HK-2 (cell line): ENCODE measurements at regions not wholly inside any gene's neighbourhood (a gene's known extent, or its start where the extent isn't known, plus 50 kb on each side); places are given as distances from the start of the nearest gene placed in this dataset.
"Not testable (repeated sequence)": the region's sequence is repeated elsewhere in the genome, so short reads cannot be mapped to it uniquely, and the experiment has no call there.

Source experiments
- DNase-seq: peaks from one replicate; pipeline ENCODE4 v3.0.0-alpha.2; 2018; ENCODE audit not compliant: unreplicated experiment

DNA sequence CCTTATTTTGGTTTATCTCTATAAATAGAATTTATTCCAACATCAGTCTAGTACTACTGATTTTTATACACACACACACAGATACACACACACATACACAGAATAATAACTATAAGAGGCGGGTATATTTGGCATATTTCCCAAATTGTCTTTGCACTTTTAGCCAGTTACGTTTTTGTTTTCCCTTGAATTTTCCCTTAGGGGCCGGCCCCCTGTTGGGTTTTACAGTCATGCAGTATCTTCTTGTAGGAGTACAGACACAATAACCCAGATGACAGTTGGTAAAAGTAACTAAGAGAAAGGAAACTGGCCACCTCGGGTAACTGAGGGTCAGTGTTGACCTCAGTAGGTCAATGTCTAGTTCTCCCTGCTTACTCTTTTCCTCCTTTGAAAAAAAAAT is 50.9 kb downstream of the DISP1 start:
- DNase-seq, result no peak

DNA sequence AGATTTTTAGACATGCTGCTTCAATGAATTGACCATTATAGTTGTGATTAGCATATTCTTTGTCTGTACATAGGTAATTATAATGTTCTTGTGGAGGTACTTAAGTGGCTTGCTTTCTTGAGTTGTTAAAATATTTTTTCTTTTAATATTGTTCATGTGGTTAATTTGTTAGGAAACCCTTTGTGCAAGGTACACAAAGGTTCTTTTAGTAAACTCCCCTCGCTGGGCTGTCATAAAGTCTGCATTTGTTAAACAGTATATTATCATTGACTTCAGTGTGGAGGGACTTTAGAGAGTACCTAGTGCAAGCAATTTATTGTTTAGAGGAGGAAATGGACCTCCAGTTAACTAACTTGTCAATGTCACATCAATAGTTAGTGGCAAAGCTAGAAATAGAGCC is 52.5 kb downstream of the DISP1 start:
- no peak for DNase-seq

DNA sequence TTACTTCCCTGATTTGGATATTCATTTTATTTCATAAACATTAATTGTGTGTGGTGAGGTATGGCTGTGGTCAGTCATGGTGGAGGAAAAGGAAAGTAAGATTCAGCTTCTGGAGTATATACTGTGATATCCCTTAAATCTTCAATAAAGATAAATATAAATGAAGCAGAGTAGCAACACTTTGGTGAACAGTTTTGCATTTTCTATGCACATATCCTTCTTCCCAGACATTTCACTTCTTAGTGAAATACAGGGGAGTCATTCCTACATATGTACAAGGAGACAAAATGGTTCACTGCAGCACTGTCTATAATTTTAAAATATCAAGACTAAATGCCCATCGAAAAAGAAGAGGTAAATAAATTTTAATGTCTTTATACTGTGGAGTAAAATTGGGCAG is 61.3 kb downstream of the DISP1 start:
- DNase-seq, result no peak

DNA sequence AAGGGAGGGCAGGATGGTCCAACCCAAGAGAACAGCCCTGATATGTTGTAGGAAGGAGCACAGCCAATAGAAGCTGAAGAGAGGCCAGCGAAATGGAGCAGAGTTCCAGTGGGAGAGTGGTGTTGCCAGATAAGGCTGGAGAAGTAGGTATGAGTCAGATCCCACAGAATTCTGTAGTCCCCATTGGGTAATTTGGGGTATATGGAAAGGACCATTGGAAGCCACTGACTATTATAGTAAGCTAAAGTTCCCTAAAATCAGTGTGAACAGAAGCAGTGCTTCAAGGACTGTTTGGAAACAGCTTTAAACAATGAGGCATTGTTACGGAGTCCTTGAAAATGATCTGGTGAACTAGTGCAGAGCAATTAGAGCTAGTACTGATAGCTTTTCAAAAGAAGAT is 63.0 kb downstream of the DISP1 start:
- no peak for DNase-seq

DNA sequence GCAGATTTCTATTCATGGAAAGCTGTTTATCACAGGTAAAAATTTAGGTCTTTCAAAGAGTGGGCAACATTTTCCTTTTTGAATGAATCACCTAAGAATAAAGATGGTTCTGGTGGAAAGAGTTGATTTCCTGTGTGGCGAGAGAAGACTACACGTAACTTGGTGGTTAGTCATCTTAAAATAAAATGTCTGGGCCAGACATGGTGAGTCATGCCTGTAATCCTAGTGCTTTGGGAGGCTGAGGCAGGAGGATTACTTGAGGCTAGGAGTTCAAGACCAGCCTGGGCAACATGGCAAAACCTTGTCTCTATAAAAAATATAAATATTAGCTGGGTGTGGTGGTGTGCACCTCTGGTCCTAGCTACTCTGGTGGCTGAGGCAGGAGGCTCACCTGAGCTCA is 65.7 kb downstream of the DISP1 start:
- DNase-seq, result peak; percentile 17

DNA sequence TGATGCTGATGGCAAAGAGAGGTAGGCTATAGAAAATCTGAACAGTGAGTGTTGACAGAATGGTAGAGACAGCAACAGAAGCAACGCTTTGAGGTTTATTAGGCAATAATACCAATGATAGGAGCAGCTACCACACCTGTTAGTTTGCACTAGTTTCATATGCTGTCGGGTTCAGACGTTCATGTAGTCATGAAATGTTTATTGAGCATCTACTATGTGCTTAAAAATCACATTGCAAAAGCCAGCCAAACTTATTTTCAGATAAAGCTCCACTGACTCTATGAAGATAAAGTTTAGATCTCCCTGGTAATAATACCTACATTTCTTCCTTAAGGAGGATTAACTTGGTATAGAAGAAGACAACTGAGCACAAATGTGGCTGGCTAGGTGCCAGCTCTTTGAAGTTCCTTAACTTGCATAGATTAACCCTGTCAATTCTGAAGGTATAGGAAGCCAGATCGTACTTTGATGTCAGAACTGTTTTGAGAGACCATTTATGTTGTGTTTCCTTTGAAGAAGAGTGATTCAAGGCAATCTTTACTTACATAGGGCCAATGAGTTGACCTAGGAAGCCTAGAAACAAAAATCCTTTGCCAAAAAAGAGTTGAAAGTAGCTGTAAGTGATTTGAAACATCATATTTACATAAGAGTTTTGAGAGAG is 71.5 kb downstream of the DISP1 start:
- no peak for DNase-seq

DNA sequence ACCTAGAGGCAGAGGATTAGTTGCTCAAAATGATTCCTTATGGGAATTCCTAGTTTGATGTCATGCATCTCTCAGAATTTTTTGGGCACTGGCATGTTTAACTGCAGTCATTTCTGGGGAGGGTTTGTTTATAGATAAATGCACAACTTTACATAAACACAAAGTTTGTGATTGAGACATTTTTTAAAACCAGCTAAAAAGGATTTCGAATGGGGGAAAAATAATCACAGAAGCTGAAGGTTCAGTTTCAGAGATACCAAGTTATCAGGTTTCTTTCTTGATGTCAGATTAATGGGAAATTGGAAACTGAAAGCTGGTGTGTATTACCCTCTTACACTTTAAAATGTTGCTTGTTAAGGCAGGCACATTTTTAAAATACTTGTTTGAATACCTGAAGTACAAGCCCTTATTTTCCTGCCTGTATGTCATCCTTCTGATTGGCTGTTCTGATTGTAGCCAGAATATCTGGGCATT is 72.1 kb downstream of the DISP1 start:
- DNase-seq, result no peak

DNA sequence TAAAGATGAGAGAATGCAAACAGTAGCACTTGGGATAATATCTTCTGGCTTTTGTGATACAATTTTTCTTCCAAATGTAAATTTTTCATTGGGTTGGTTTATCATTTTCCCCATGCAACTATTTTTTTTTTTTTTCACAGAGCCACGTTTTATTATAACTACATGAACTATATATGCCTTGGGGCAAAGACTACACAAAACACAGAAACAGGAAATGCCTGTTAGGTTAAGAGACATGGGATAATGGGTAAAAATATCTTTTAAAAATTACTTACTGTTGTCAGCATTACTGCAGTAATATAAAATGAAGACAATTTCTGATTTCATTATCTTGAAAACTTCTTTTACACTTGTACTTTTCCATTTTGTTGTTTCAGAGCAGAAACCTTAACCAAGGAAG is 74.6 kb downstream of the DISP1 start:
- no peak for DNase-seq

DNA sequence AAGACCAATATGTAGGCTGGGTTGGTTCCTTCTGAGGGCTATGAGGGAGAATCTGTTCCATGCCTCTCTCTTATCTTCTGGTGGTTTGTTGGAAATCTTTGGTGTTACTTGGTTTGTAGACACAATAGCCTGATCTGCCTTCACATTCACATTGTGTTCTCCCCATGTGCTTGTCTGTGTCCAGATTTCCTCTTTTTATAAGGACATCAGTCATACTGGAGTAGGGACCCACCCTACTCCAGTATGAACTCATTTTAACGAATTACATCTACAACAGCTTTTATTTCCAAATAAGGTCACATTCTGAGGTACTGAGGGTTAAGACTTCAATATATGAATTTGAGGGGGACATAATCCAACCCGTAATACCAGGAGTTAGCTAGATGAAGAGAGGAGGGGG is 75.9 kb downstream of the DISP1 start:
- no peak for DNase-seq

DNA sequence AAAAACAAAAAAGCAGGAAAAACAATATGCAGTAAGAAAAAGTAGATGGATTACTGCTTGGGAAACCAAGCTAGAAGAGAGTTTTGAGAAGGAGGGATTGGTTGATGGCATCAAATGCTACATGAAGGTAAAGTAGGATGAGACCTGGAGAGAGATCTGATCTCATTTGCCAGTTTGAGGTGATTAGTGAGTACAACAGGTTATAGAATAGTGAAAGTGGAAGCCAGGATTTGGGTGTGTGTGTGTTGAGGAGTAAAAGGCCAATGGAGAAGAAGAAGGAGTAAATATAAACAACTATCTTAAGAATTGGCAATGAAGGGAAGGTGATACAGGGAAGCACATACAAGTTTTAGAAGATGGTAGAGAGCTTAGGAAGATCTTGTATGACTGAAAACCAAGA is 76.7 kb downstream of the DISP1 start:
- DNase-seq, result no peak

DNA sequence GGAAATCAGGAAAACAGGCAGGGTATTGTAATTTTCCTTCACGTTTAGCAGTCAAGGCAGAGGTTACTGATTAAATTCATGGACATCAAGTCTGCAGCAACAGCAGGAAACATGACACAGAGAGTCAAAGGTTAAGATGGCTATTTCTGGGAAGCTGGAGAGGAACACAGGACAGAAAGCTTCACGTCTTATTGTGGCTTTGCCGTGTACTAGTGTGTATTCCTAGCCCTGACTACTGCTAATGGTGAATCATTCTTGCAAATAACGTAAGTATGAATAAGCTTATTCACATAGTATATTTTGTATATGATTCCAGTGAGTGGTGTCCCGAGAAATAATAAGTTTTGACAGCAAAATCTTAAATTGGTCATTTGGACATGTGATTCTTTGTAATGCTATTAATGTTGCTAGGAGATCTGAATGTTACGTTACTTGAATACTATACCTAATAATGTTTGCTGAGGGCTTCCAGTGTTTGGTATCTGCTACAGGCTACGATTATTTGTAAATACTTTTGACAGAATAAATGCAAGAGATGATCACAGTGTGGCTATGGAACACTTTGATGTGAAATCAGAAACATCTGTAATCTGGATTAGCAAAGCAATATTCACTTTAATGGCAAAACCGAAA is 77.4 kb downstream of the DISP1 start:
- no peak for DNase-seq

DNA sequence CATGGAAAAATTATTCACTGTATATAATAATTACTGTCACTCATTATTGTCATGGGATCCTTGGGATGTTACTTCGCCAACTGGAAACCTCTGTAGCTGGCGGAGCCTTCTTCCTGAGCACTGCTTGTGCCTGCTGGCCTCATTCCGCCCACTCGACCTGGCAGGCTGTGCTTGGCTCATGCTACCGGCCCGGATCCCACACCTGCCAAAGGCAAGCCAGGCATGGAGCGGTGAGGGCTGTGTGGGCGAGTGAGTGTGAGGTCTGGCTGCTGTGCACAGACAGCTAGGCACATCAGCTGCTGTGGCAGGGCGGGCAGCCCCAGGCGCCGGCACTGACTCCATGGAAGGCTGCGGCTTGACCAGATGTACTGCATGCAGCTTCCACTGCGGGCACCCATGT is 78.4 kb downstream of the DISP1 start:
- DNase-seq, result no peak

DNA sequence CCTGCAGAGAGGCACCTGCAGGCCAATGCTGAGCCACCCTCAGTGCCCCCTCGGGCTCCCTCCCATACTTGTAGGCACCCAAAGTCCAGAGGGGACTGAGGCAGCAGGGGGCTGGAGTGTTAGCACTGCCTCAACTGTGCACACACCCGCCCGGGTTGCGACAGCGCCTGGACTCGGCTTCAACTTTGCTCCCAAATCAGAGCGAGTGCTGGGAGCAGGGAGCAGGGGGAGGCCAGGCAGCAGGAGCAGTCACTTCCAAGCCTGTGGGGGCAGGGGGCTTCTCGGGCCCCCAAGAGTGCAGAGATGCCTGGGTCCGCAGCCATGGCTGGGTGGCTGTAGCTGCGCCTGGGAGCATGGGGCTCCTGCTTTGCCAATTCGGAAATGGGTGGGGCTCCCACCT is 79.5 kb downstream of the DISP1 start:
- no peak for DNase-seq

DNA sequence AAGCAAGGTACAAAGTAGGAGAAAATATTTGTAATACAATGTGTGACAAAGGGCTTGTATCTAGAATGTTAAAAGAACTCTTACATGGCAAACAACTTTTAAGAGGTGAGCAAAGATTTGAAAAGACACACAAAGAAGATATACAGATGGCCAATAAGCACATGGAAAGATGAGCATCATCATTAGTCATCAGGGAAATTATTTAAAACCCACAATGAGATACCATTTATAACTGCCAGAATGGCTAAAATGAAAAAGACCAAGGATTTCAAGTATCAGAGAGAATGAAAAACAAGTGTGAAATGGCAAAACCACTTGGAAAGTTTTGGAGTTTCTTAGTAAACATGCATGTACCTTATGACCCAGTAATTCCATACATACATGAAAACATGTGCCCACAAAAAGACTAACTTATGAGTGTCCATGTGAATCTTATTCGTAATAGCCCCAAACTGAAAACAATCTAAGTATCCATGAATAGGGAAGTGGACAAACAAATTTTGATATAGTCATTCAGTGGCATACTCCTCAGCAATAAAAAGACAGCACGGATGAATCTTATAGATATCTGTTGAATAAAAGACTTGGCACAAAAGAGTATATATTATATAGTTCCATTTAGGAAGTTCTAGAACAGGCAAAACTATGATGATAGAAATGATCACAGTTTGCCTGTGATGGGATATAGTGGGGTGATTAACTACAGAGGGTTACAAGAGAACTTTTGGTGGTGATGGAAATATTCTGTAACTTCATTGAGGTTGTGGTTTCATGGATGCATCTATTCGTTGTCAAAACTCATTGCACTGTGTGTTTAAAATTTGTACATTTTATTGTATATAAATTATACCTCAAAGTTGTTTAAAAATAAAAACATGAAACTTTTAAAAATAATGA is 82.0 kb downstream of the DISP1 start:
- DNase-seq, result no peak

DNA sequence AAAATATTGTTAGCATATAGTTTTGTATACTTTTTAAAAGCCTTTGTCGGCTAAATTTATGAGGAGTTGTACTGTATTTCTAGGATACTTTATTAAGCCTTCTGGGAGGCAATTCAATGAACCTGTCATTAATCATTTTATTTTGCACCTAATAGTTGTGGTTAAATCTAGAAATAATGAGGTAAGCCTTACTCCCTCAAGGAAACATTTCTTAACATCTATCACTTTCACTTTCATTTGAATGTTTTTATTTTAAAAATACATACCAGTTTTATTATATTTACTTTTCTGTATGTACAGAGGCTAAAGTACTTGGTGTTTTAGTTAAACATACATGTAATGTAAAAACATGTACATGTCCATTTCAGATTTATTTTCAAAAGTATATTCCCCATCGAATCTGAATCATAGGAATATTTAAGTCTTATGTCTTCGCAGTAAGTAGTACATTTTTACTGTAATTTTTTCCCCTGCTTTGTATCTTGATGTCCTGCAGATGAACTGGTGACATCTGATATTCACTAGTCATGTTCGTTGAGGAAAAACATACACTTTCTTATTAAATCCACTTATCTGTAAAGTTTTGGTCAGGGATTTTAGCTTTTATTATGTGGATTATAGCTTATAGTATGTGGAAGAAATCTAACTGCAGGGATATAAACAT is 82.8 kb downstream of the DISP1 start:
- no peak for DNase-seq

DNA sequence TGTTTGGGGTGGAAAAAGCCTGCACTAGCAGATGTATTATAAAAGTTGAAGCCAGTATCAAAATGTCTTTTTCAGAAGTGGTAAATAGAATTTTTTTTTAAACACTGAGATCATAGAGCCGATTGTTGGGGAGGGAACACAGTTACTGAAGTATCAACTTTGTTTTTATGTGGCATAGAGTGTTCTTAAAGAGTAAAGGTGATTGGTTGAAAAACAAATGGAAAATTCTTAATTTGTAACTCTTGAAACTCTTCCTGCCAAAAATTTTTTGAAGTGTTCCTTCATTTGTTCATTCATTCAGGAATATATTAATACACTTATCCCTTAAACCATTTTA is 83.3 kb downstream of the DISP1 start:
- DNase-seq, result no peak

DNA sequence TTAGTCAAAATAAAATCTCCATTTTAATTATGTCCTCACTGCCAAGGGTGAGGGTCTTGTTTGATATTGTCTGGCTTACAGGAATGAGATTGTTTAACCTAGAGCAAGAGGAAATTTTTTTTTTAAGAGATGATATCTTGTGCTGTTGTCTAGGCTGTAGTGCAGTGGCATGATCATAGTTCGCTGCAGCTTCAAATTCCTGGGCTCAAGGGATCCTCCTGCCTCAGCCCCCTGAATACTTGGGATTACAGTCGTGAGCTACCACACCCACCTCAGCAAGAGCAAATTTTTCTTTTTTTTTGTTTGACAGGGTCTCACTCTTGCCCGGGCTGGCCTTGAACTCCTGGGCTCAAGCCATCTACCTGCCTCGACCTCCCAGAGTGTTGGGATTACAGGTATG is 84.6 kb downstream of the DISP1 start:
- no peak for DNase-seq

DNA sequence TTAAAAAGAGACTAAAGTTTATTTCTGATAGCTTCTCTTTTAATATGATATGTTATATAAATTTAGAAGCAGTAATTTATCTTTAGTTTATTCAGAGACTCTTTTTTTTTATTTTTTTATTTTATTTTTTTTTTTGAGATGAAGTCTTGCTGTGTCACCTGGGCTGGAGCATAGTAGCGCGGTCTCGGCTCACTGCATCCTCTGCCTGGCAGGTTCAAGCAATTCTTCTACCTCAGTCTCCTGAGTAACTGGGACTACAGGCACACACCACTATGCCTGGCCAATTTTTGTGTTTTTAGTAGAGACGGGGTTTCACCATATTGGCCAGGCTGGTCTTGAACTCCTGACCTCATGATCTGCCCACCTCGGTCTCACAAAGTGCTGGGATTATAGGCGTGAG is 89.6 kb downstream of the DISP1 start:
- DNase-seq, result no peak

DNA sequence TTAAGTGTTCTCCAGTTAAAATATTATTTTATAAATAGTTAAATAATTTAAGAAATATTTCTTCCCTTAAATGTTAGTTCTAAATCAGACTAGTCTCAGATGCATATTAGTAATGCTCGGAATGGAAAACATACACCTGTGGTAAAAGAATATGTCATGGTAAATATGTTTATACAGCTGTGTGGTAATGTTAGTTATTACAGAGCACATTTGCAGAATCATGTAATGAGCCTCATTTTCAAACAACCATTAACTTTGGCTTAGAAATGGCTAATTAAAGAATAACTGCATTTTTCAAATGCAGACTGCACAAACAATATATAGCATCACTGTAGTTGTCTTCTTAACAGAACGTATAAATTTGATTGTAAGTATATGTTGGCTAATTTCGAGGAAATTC is 90.3 kb downstream of the DISP1 start:
- DNase-seq, result no peak

DNA sequence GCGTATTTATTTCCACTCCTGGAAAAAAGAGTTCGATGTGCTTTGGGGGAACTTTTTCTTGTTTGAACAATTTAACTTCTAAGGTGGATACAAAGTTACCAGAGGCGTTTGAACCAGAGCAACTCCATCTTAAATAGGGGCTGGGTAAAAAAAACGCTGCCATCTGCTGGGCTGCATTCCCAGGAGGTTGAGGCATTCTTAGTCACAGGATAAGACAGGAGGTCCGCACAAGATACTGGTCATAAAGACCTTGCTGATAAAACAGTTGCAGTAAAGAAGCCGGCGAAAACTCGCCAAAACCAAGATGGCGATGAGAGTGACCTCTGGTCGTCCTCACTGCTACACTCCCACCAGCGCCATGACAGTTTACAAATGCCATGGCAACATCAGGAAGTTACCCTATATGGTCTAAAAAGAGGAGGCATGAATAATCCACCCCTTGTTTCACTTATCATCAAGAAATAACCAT is 91.5 kb downstream of the DISP1 start:
- DNase-seq, result not testable (repeated sequence)

DNA sequence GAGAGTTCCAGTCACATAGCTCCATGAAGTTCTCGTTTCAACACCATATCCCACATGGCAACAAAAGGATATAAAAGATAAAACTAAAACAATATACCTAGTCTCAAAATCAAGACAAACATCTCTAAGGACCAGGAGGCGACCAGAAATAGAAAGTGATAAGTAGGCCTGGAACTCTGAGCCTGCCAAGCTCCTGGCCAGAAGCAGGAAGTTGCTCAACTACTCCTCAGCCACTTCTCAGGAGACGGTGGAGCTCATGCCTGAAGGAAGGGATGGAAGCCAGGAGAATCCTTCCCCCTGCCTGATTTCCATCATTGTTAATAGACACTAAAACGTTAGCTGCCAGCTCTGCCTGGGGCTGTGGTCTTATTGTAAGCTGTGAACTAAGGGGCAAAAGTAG is 94.7 kb downstream of the DISP1 start:
- no peak for DNase-seq

DNA sequence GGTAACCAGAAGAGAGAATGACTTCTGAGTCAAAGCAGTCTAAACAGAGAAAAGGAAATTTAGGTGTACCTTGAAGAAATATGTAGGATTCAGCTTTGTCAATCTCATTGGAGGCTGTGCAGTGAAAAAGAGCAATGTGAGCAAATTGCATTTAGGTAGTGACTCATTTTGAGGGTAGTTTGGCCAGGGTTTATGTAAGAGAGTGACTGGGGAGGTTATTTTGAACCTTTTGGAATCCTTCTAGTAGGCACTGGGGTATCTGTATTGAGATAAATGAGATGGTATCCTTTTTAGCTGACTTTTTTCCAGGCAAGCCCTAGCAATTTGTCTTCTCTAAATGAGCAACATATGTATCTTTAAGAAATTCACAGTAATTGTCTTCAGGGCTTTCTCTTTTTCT is 95.9 kb downstream of the DISP1 start:
- no peak for DNase-seq
